ENCODE measurements at regions not wholly inside any gene's neighbourhood (a gene's known extent, or its start where the extent isn't known, plus 50 kb on each side); places are given as distances from the start of the nearest gene placed in this dataset.

DNA sequence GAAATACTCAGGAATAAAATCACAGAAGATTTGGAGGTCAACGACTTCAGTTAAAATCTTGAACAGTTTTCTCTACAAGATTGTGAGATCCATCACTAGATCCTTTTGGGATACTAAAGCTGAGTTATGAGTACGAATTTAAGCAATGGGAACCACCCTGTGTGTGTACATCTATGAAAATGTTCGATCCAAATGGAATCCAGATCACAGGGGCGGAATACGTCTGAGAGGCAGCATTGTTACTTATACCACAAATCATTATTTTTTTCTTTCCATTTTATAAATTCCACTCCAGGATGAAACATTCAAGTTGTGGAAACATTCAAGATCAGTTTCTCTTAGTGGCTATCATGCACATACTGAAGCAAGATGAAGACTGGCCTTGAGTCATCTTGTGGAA lies 239.3 kb upstream of the PAPPA start:
- no peak for DNase-seq

DNA sequence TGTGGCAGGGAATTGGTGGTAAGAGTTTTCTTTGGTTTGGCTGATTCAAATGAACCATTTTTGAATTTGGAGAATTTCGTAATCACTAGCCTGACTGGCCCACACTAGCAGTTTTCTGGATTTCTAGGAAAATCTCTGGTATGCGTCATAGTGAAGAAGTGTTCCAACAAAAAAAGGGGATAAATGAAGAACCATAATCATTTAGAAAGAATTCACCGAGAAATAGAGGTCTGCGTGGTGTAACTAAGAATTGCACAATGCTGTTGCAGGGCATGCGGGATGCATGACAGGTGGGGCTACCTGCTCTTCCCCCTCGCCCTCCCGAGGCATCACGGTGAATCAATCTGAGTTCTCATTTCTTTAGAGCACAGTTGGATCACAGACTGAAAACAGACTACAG lies 232.3 kb upstream of the PAPPA start:
- no peak for DNase-seq

DNA sequence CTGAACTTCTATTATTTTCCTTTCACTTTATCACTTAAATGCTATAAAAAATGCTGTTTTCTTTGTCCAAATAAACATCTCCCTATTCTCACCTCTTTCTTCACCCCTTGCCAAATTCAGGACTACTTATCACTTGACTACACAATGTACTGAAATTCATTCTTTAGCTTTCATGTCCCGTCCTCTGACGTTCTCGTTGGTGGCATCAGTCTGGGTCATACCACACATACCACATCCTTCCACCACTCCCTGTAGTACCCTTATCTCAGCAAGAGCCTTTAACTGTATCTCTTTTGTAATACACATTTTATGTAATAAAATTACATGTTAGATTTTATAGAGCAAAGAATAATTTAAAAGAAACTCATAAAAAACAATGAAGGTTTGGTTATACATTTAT lies 231.1 kb upstream of the PAPPA start:
- no peak for DNase-seq

DNA sequence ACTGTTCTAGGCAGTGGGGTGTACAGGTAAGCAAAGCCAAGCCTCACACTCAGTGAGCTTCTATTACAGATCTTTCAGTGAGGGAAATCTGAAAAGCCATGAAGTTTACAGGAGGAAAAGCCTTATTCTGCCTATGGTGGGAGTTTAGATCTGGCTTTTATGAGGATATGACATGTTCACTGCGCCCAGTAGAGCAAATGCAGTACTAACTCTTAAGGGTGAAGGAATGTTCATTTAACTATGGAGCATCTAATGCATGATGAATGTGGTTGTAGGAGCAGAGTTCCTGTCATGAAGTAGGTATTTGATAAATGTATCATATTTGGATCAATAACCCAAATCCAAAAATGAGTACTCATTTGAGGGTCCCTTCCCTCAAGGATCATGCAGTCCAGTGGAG lies 230.2 kb upstream of the PAPPA start:
- no peak for DNase-seq

DNA sequence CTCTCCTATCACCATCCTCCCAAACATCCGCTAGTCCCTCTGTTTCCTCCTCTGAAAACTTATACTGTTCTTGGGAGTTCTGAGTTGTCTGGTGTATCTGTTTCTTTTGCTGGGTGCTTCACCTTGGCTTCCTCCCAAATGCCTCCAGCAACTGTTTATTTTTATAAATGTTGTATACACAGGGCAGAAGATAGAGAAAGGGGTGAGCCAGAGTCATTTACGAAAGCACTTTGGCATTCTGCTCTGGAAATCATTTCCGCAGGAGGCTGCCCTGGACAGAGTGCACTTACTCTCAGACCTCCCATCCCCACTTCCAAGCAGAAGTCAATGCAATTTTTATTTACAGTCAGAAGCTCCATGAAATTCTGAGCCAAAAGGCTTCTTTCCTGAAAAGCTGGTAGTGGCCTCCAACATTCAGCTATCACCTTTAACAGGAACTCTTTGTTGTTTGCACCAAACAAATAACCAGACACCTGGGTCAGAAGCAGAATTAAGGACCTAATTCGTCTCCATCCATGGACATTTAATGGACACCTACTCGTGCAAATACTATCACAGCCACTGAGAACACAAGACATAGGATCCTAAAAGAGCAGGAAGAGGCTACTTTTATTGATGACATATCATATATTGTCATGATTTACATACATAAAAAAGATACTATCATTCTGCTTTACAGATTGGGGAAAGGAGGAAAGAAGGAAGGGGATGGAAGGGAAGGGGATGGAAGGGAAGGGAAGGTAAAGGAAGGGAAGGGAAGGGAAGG lies 229.5 kb upstream of the PAPPA start:
- DNase-seq: no peak

DNA sequence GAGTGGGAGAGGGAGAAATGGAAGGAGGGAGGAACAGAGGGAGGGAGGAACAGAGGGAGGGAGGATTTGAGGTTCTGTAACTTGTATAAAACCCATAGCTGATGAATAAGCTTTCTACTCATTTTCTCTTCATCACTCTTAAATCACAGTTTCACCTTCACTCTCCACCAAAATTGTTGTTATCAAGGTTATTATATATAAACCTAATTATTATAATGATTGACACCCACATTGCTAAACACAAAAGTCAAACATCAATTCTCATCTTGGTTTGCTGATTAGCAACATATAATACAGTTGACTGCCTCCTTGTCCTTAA lies 229.0 kb upstream of the PAPPA start:
- no peak for DNase-seq

DNA sequence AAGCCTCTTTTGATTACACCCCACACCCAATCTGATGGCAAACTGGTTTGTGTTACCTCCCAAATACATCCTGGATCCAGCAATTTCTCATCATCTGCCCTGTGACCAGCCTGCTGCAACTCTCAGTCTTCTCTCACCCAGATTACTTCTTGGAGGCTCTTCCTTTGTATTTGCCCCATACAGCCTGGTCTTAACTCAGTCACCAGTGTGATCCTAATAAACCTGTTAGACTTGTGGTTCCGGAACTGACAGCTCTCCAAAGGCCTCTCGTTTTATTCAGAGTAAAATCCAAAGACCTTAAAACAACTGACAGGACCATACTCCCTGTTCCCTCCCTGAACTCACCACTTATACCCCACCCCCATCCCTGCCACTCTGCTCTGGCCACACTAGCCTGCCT lies 228.2 kb upstream of the PAPPA start:
- DNase-seq: no peak

DNA sequence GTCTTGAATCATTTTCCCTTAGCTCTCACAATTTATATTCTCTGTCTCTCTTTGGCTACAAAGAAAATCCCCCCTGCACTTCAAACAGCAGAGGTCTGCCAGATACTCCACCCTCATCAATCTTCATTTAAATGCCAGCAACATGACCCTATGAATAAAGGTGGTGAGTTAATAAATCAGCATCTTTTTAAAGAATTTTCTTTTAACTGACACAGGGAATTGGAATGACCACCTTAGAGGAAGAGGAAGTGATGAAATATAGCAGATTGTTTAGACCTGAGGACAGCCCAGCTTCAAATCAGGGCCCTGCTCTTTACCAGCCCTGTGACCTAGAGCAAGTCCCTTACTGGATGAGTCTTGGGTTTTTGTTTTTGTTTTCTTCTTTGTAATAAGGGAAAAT lies 223.1 kb upstream of the PAPPA start:
- no peak for DNase-seq

DNA sequence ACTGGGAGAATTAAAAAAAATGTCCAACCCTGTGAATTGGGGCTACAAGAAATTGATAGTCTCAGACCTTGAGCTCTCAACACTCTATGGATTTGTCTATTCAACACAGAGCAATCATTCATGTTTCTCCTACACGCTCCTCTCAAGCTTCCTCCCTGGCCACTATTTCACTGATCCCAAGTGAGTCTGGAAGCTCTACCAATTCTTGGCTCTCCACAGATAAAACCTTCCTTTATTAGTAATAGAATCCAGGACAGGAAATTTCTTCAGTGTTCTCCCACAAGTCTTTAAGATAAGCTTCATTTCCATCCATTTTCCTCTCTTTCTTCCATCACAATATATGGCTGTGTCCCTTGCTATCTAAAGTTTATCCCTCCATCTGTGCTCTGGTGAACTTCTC lies 215.1 kb upstream of the PAPPA start:
- DNase-seq: no peak

DNA sequence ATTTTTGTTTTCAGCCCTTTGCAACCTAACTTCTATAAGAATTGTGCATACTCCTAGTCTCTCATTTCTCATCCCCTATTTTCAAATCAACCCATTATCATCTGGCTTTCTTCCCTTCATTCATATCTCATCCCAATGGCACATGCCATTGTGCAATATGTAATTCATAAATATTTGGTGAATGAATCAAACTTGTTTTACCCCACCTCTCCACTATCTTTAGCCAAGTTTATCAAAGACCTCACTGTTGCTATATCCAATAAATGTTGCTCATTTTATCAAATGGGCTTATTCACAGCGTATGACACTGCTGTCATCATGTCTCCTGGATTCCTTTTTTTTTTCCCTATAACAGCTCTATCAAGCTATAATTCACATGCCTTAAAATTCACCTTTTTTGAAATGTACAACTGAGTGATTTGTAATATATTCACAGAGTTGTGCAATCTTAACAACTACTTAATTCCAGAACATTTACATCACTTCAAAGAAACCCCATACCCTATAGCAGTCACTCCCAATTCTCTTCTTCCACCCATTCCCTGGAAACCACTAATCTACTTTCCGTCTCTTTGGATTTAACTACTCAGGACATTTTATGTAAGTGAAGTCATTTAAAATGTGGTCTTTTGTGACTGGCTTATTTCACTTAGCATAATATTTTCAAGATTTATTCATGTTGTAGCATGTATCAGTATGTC lies 214.4 kb upstream of the PAPPA start:
- DNase-seq: no peak

DNA sequence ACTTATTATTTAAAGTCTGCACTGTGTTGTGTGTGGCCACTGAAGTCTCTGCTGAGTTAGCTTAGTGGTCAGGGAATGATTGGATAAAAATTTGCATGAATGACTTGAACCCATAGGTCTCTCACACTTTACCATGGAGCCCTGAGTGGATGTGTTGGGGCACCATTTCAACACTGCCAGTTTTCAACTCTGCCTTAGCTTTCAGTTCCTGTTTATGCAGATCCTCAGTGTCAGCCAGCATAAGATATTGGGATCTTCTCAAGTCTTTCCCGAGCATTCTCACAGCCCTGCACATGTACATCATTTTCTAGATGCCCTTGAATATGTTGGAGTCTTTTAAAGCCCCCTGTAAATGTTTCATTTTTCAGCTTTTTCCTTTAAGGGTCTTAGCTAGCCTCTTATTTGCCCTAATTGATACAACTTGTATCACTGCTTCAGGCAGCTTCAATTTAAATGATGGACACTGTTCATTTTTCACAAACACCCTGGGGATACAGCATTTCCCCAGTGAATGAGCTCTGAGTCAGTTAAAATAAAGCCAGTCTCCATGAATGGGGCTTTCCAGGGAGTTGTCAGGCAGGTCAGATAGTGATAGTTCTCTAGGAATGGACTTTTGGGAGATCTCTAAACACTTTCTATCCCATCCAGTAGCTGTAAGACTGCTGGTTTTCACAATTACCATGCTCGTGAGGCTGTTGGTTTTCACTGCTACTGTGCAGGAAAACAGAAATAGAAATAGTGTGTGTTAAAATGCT lies 211.9 kb upstream of the PAPPA start:
- DNase-seq: no peak

DNA sequence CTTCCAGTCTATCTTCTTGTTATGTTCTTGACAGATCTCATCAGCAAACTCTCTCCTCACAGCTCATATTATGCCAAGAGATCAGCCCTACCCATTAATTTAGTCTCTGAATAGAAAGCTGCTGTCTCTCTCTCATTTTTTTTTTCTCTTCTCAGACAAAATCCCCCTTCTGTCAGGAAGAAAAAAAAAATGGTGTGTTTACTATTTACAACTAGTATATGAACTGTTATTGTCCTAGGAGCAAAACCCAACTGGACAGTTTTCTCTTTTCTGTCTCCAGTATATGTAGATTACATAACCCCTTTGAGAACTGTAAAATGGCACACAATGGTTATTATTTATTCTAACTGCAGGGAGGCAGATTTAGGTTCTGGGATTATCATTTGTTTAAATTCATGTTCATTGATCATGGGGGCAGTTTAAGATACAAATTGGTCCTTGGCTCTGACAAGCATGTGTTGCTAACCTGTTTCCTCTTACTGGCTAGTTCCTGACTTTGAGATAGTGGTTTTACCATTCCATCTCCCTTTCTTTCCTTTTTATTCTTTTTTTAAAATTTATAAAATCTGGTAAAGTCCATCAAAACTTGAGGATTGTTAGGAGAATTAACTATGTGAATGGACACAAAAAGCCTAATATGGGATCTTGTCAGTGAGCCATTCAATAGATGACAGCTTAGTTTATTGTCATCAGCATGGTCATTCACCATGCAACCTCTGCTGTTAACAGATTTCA lies 210.0 kb upstream of the PAPPA start:
- DNase-seq: no peak

DNA sequence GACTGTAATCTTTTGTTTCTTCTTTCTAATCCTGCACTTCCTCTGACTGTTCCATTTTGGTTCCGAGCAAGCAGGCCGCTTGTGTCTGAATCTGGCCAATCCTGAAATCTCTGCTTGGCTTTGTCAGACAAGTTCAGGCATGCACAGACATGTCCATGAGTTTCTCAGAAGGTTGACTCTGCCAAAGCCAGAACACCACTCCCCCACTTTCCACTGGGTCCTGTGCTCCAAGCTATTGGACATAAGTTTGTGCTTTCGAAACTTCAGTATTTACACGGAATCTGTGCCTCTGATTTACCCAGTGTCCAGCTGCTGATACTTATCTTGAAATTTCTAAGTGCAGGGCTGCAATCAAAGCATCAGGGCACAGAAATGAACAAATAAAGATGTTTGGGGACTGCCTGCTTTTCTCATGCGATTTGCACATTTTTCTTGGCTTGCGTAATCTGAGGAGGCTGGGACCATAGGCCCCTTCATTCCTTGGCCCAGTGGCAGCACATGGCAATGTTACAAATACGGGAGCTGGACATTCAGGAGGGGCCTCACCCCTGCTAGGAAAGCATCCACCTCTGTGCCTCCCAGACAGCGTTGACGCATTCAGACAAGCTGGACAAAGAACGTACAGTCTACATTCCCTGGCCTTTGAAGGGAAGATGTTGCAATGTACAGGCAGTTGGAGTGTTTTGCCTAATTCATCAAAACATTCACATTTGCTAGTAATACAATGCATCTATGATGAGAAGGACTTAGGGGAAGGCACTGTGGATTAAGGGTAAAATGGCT lies 209.2 kb upstream of the PAPPA start:
- no peak for DNase-seq

DNA sequence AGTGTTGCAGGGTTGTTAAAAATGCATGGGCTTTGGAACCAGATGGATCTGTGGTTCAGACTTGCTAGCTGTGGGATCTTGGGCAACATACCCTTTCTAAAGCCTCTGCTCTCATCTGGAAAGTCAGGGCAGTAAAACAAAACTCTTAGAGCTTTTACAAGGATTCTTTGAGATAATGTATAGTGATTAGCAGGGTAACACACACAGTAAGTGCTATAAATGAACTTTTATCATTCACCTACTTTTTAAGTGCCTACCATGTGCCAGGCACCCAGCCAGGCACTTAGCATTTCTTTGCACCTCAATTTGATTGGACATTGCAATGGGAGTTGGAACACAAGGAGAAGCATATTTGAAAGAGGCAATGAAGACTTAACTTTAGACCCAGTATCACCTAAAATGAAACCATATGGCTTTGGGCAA lies 208.6 kb upstream of the PAPPA start:
- no peak for DNase-seq

DNA sequence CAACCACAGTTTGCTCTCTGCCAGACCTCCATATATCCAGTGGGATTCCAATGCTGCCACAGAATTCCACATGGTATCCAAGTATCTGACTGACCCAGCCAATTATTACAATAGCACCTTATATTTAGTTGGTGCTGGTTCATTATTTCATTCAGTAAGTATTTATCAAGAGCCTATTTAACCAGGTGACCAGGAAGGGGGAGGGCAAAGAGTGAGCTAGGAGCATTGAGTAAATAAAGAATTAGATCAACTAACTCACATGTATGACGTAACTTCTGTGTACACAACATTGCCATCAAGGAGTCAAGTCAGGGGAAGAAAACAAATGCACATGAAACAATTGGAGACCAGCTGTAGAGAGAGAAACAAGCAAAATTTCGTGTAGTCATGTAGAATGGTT lies 207.1 kb upstream of the PAPPA start:
- no peak for DNase-seq

DNA sequence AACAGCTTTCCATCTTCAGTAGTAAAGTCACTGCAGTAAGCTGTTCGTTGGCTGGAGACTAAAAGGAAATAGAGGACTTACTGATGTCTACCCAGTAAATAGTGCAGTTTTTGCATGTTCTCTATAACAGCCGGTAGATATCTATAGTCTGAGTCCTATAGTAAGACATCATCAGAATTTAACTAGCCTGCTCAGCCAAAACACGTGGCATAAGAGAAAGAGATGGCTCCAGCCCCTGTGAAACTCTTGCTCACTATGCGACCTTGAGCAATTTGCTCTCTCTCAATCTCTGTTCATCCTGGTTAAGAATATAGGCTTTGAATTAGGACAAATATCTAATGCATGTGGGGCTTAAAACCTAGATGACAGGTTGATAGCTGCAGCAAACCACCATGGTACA lies 201.6 kb upstream of the PAPPA start:
- DNase-seq: no peak

DNA sequence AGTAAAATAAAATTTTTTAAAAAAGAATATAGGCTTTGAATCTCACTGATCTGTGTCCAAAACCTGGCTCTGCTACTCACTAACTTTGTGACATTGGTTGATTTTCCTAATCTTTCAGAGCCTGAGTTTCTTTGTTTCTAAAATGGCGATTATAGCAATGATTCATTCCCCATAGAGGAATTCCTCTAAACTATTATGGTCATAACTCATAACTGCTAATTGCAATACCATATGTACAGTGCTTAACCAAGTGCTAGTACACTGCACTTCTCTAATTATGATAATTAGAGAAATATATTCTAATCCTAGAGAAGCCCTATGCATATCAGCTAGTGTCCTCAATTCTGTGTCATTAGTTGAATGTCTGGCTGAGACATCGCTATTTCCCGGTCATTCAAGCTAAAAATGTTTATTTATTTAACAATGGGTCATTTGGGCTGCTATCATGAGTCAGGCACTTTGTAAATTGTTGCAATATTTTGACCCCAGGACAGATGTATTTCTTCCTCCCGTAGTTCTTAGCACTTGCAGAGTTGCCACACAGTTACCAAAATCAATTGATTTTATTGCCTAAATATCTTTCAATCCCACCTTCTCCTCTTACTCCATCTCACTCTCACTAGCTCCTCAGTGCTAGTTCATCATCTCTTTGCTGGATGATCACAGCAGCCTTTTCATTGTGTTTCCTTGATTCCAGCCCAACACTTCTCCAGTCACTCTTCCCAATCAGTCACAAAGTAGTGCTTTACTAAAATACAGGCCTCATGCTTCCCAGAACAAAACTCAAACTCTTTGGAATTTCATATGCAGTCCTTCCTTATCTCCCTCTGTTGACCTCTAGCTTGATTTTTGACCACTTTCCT lies 200.9 kb upstream of the PAPPA start:
- DNase-seq: no peak

DNA sequence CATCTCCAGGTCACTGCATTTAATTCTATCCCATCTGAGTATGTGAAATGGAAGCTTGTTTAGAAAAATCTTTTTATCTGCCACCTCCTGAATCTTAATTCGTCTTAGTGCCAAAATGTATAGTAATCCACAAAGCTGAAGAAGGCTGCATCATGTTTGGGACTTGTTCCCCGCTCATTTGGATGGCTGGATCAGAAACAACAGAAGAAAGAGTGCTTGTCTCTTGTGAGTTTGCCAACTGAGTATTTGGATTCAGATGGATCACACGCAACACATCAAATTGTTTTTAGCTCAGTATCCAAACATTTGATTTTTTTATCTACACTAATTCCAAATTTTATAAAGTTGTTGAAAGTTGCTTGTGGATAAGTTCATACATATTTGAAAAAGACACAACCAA lies 197.2 kb upstream of the PAPPA start:
- DNase-seq: no peak

DNA sequence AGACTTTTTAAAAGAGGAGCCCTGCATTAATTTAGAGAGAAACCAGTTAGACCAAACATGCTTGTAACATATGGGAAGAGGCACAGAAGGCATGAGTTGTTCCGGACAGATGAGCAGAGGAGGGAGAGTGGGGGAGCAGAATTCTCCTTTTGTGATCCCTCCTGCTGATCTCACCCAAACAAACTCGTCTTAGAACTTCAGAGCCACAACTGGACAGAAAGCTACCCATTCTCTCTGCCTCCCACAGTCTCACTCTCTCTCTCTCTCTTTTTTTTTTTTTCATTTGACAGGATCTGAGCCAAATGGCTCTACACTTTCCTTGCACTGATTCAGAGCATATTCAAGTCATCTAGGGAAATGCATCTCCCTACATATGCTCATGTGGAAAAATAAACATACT lies 196.0 kb upstream of the PAPPA start:
- no peak for DNase-seq

DNA sequence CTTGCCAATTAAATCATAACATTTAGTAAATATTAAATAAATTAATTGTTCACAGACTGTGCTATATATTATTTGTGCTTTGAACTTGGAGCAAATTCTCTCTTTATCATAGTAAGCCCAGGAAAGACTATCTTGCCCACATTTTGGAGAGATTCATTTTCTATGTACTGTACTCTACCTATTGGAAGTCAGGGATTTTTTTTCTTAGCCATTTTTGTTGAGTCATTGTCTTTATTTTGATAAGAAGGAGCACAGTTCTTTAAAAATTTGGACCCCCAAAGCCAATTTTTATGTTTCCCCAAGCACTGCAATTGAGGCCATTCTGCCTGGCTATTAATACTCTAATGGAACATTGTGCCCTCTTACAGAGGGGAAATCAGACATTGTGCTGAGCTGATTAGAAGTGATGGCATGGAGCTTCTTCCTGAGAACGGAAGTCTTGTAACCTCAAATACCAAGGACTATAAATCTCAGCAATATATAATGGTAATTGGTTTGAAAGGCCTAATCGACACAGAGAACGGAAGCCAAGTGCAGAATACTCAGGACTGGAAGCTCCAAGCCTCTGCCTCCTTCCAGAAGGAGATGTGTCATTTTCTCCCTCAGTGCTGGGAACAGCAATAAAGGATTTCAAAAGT lies 188.8 kb upstream of the PAPPA start:
- no peak for DNase-seq

DNA sequence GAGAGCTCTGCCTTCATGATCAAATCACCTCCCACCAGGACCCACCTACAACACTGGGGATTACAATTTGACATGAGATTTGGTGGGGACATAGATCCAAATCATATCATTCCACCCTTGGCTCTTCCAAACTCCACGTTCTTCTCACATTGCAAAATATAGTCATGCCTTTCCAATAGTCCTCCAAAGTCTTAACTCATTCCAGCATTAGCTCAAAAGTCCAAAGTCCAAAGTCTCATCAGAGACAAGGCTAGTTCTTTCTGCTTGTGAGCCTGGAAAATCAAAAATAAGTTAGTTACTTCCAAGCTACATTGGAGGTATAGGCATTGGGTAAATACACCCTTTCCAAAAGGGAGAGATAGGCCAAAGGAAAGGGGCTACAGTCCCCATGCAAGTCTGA lies 186.9 kb upstream of the PAPPA start:
- DNase-seq: no peak
